ENCODE measurements at regions not wholly inside any gene's neighbourhood (a gene's known extent, or its start where the extent isn't known, plus 50 kb on each side); places are given as distances from the start of the nearest gene placed in this dataset.

DNA sequence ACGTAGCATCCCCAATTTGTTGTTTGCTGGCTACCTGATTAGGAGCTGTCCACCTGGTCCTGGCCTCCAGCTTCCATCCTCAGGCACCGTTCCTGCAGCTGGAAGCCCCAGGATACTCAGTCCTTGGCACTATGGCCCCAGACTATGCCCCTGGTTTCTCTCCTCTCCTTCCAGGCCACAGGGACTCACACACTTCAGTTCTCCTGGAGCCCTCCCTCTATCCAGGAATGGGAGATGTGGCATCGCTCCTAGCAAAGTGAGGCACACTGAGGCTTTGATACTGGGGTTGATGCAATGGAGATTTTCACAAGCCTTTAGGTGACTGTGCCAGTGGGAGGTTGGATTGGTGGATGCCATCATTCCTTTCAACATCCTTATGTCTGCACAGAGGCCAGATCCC is 142.8 kb upstream of the B3GAT1 start:
- TF ChIP-seq, protein P1, sequence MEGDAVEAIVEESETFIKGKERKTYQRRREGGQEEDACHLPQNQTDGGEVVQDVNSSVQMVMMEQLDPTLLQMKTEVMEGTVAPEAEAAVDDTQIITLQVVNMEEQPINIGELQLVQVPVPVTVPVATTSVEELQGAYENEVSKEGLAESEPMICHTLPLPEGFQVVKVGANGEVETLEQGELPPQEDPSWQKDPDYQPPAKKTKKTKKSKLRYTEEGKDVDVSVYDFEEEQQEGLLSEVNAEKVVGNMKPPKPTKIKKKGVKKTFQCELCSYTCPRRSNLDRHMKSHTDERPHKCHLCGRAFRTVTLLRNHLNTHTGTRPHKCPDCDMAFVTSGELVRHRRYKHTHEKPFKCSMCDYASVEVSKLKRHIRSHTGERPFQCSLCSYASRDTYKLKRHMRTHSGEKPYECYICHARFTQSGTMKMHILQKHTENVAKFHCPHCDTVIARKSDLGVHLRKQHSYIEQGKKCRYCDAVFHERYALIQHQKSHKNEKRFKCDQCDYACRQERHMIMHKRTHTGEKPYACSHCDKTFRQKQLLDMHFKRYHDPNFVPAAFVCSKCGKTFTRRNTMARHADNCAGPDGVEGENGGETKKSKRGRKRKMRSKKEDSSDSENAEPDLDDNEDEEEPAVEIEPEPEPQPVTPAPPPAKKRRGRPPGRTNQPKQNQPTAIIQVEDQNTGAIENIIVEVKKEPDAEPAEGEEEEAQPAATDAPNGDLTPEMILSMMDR (IDR thresholded peaks at IDR 0.05): no peak
- TF ChIP-seq POLR2A (IDR thresholded peaks at IDR 0.05): no peak
- TF ChIP-seq POLR2AphosphoS5 (IDR thresholded peaks at IDR 0.05): no peak

All from prostate gland (tissue), 2 donors.